ENCODE measurements at regions not wholly inside any gene's neighbourhood (a gene's known extent, or its start where the extent isn't known, plus 50 kb on each side); places are given as distances from the start of the nearest gene placed in this dataset.

DNA sequence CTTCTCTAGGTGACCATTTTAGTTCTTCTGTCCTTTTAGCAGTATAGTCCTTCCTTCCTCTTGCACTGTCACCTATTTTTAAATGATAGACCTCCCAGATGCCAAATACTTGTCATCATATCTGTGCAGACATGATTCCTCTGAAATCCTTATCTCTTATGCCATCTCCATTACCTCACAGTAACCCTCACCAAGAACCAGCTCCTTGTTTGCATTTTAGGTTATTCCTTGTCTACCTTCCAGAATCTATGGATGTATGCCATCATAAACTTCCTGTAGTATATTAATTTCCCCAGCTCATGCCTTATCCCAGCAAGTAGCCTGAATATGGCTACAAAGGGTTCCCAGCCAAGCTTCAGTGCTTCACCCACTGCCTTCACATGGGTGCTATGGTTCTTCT lies 1347.2 kb downstream of the ROBO1 start:
- no peak for DNase-seq (ENCODE audit: low read depth, low spot score)

- no peak for DNase-seq (ENCODE audit: low read depth, low spot score)
These were observed 1346.4 kb downstream of the ROBO1 start for GRCh38 chr3:78421247-78421966.

GRCh38 chr3:78424656-78425055 lies 1343.1 kb downstream of the ROBO1 start:
- DNase-seq (ENCODE audit: low read depth, low spot score) = no peak

GRCh38 chr3:78426454-78426853 lies 1341.3 kb downstream of the ROBO1 start:
- no peak for DNase-seq (ENCODE audit: low read depth, low spot score)

DNA sequence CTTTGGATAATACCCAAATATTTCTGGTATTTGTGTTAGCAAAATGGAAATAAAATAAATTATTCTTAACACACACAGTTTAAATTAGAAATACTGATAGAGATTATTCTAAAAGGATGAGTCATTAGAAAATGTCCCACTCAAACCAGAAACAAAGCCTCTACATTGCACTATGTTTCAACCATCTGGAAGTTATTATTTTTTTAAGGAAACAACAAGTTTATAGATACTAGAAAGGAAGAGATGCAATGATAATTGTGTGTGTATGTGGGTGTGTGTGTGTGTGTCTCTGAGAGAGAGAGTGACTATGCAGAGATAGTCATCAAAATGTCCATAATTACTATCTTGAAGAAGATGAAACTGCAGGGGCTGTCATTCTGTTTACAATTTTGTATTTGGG lies 1340.5 kb downstream of the ROBO1 start:
- DNase-seq (ENCODE audit: low read depth, low spot score) = no peak

DNA sequence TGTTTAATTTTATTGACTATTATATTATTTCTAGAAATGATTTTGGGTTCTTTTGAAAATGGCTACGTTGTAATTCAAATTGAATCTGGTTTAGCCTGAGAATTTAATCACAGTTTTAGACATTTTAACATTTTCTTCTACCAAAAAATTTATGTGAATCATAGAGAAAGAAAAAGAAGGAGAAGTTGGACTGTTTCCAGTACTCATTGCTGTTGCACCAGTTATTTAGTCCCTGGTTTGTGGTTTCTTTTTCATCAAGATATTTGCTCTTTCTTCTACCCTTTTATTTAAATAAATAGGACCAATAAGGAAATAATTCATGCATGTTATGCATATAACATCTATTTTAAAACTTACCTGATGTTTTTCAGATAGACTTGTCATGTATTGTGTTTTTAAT lies 1337.1 kb downstream of the ROBO1 start:
- no peak for DNase-seq (ENCODE audit: low read depth, low spot score)

GRCh38 chr3:78434801-78435200 lies 1333.0 kb downstream of the ROBO1 start:
- DNase-seq (ENCODE audit: low read depth, low spot score) = no peak

GRCh38 chr3:78455166-78455565 lies 1312.6 kb downstream of the ROBO1 start:
- DNase-seq (ENCODE audit: low read depth, low spot score) = no peak

GRCh38 chr3:78455712-78456433 lies 1311.9 kb downstream of the ROBO1 start:
- no peak for DNase-seq (ENCODE audit: low read depth, low spot score)

GRCh38 chr3:78459796-78460195 lies 1308.0 kb downstream of the ROBO1 start:
- no peak for DNase-seq (ENCODE audit: low read depth, low spot score)

- DNase-seq (ENCODE audit: low read depth, low spot score) = no peak
These were observed 1305.8 kb downstream of the ROBO1 start for GRCh38 chr3:78462021-78462420.

- no peak for DNase-seq (ENCODE audit: low read depth, low spot score)
These were observed 1291.7 kb downstream of the ROBO1 start for GRCh38 chr3:78476076-78476475.

DNA sequence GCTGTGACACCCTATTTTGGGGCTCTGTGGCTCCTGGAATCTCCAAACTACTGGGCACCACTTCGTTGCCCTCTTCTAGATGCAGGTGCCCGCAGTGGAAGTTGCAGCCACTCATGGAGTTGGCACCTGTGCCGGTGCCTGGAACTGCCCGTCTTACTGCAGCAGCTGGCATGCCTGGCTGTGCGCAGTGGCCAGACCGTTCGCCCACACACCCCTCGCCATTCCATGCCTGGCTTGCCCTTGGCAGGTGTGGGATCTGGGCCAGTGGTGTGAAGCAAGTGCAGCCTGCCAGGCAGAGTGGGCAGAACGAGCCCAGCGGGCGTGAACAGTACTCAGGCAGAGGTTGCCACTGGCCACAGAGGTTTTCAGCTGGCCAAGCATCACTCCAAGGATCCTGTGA lies 1286.7 kb downstream of the ROBO1 start:
- no peak for DNase-seq (ENCODE audit: low read depth, low spot score)

DNA sequence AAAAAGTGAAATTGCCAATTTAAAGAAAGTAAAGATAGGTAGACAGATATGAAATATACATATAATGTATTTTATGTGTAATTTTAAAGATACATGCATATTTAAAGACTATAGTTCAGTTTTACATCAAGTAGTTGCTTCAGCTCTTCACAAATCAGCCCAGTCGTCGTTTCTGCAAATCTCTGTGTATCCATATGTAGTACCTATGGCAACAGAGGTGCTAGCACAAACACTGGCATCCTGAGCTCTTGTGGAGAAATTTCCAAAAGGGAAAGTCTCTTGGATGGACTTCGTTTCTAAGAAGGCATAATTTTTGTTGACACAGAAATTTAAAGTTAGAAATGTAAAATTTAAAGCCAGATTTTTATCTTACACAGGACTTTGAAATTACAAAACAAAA lies 1284.7 kb downstream of the ROBO1 start:
- DNase-seq (ENCODE audit: low read depth, low spot score) = no peak

GRCh38 chr3:78494851-78495250 lies 1272.9 kb downstream of the ROBO1 start:
- DNase-seq (ENCODE audit: low read depth, low spot score) = no peak

DNA sequence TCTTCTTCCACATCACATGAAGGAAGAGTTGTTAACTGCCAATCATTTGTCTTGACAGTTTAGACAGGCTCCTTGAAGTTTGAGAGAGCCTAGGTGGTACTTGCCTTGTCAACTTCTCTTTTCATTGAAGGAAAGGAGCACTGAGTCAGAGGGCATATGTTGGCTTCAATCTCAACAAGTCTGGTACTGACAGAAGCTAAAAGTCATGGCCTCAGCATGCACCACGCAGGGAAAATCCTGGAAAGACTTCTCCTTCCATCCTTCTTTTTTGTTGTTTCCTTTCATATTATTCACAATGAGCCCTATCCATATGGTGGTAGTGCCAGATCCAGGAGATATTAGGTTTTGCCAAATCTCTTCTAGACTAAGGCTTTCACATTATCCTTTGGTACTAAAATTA lies 1272.5 kb downstream of the ROBO1 start:
- no peak for DNase-seq (ENCODE audit: low read depth, low spot score)

DNA sequence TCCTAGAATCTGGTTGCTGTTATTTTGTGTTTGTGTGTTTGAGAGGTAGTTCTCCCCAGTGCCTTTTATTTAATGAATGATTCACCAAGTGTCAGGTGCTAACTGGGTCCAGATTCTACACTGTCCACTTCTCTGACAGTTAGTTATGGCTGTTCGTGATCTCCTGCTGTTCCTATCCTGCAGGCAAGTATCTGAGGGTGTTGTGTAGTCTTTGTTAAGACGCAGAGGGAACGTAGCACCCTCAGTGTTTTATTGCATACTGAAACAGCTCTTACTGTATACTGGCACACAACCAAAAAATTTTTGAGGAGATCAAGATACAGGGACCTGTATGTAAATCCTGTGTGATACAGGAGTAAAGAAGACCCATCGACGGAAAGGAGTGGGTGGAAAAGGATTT lies 1271.3 kb downstream of the ROBO1 start:
- no peak for DNase-seq (ENCODE audit: low read depth, low spot score)

- DNase-seq (ENCODE audit: low read depth, low spot score) = no peak
These were observed 1270.8 kb downstream of the ROBO1 start for GRCh38 chr3:78497021-78497420.

- DNase-seq (ENCODE audit: low read depth, low spot score) = no peak
These were observed 1270.0 kb downstream of the ROBO1 start for GRCh38 chr3:78497767-78498166.

DNA sequence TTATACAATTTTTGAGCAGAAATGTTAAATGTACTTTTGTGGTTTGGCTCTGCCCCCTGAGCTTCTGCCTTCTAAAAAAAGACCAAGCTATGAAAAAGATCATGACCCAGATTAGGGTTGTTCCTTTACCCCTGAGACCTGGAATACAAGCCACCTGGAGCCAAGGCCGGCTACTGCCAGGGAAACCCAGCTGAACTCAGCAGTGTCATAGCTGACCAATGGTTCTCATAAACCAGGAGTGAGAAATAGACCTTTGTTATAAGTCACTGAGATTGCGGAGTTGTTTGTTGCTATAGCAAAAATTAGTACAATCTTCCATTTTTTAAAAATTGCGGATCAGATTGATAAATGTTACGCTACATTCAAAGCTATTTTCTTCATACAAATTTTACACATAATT lies 1261.7 kb downstream of the ROBO1 start:
- DNase-seq (ENCODE audit: low read depth, low spot score) = no peak

GRCh38 chr3:78506581-78507195 lies 1261.1 kb downstream of the ROBO1 start:
- DNase-seq (ENCODE audit: low read depth, low spot score) = no peak

GRCh38 chr3:78507196-78507984 lies 1260.4 kb downstream of the ROBO1 start:
- no peak for DNase-seq (ENCODE audit: low read depth, low spot score)

Measured in brain pericyte (primary cell).